Endothelial cell of umbilical vein (primary cell): ENCODE measurements at regions not wholly inside any gene's neighbourhood (a gene's known extent, or its start where the extent isn't known, plus 50 kb on each side); places are given as distances from the start of the nearest gene placed in this dataset.

Experiments used
- BruUV-seq: library from RNA; stranded (reverse); fragments of 400-500 nt; replicated peaks from 2 replicates; lab custom pipeline; 2021; lab: Mats Ljungman, UMichigan
- CTCF ChIA-PET: fragments of 300-600, 350-600 bp; sonication (Branson Sonifier 250); formaldehyde crosslinking; loops from one replicate; lab custom pipeline; 2021; ENCODE audit warnings: antibody characterized with exemption, inconsistent platforms; lab: Charles Lee
- POLR2A ChIA-PET: fragments of 300-600, 350-600 bp; sonication (Branson Sonifier 250); formaldehyde crosslinking; loops from one replicate; lab custom pipeline; 2021; ENCODE audit warnings: antibody characterized with exemption, inconsistent platforms; lab: Charles Lee
- DNase-seq: peaks from one replicate; pipeline ENCODE4 v3.0.0-alpha.2; 2011; ENCODE audit warnings: low read depth, low spot score
- FAIRE-seq: peaks from 2 replicates; lab custom pipeline; 2011; peaks lifted over from hg19 to GRCh38; lab: Jason Lieb, UNC
- H2AFZ ChIP-seq: 2 replicates; pipeline ENCODE4 v1.6.0; 2012; ENCODE audit warnings: low read depth, low read length, control low read depth, inconsistent platforms
- H3K27ac ChIP-seq: 2 replicates; pipeline ENCODE4 v1.5.1; 2011; ENCODE audit warnings: low read depth, mild to moderate bottlenecking, control low read depth, low read length, moderate library complexity; ENCODE audit not compliant: insufficient read depth
- H3K27me3 ChIP-seq, 2 experiments: 2 replicates each; pipeline versions ENCODE4 v1.6.0 to v1.6.1; 2011; ENCODE audit warnings: low read length in 2 of 2, mixed read lengths in 1 of 2; ENCODE audit not compliant: control insufficient read depth in 2 of 2, insufficient read depth in 2 of 2
- H3K36me3 ChIP-seq, 2 experiments: 2 replicates in 1 of 2; 3 replicates in 1 of 2; pipeline ENCODE4 v1.5.1; 2011; ENCODE audit warnings: low read length in 2 of 2, mild to moderate bottlenecking in 1 of 2, moderate library complexity in 1 of 2; ENCODE audit not compliant: control insufficient read depth in 2 of 2, insufficient read depth in 2 of 2; ENCODE audit errors: extremely low read depth in 1 of 2
- H3K4me1 ChIP-seq: 3 replicates; pipeline ENCODE4 v1.5.1; 2011; ENCODE audit warnings: mild to moderate bottlenecking, low read length; ENCODE audit not compliant: control insufficient read depth, insufficient read depth; ENCODE audit errors: extremely low read depth
- H3K4me2 ChIP-seq: 2 replicates; pipeline ENCODE4 v1.6.1; 2011; ENCODE audit warnings: low read length, control low read depth, mixed read lengths; ENCODE audit not compliant: insufficient read depth
- H3K4me3 ChIP-seq, 3 experiments: fragments of 200-600 bp in 1 of 3; sonication (generic), shearing (Covaris generic) in 1 of 3; replicated peaks in 1 of 3; 2 replicates each; pipeline ENCODE4 v1.5.1; 2011 to 2016; ENCODE audit warnings: control low read depth in 3 of 3, low read length in 3 of 3, mild to moderate bottlenecking in 2 of 3, inconsistent platforms in 1 of 3, low read depth in 1 of 3, moderate library complexity in 1 of 3; ENCODE audit not compliant: insufficient read depth in 1 of 3
- H3K79me2 ChIP-seq: 2 replicates; pipeline ENCODE4 v1.6.0; 2012; ENCODE audit warnings: low read length, inconsistent platforms; ENCODE audit not compliant: control insufficient read depth, insufficient read depth
- H3K9ac ChIP-seq: replicated peaks from 2 replicates; pipeline ENCODE3; 2011; ENCODE audit warnings: low read length, control low read depth; ENCODE audit not compliant: insufficient read depth; ENCODE audit errors: extremely low read depth
- H3K9me1 ChIP-seq: replicated peaks from 3 replicates; pipeline ENCODE4 v1.6.0; 2011; ENCODE audit warnings: mild to moderate bottlenecking, low read length; ENCODE audit not compliant: control insufficient read depth, insufficient read depth; ENCODE audit errors: extremely low read depth
- H3K9me3 ChIP-seq: replicated peaks from 2 replicates; pipeline ENCODE4 v1.5.1; 2012; ENCODE audit warnings: low read length, inconsistent platforms; ENCODE audit not compliant: control insufficient read depth, insufficient read depth
- H4K20me1 ChIP-seq: replicated peaks from 2 replicates; pipeline ENCODE3; 2011; ENCODE audit warnings: mild to moderate bottlenecking, low read length; ENCODE audit not compliant: control insufficient read depth, insufficient read depth; ENCODE audit errors: extremely low read depth
- EZH2 ChIP-seq: IDR thresholded peaks from 2 replicates; pipeline ENCODE4 v1.6.1; 2012; ENCODE audit warnings: borderline replicate concordance, low read depth, mild to moderate bottlenecking, moderate library complexity, low read length, inconsistent platforms; ENCODE audit not compliant: severe bottlenecking
- FOS ChIP-seq: IDR thresholded peaks from 2 replicates; pipeline ENCODE4 v1.6.1; 2011; ENCODE audit warnings: mild to moderate bottlenecking, low read length, moderate library complexity, borderline replicate concordance; ENCODE audit not compliant: insufficient read depth
- GATA2 ChIP-seq: IDR thresholded peaks from 2 replicates; pipeline ENCODE4 v1.7.0; 2011; ENCODE audit warnings: low read depth, mild to moderate bottlenecking, moderate library complexity, mixed read lengths, low read length; ENCODE audit not compliant: insufficient read length, insufficient read depth
- JUN ChIP-seq: IDR thresholded peaks from 2 replicates; pipeline ENCODE4 v1.6.1; 2011; ENCODE audit warnings: borderline replicate concordance, low read depth; ENCODE audit not compliant: insufficient read length, insufficient read depth
- MYC ChIP-seq: IDR thresholded peaks from one replicate; pipeline ENCODE4 v1.6.1; 2011; ENCODE audit warnings: mild to moderate bottlenecking, low read depth, low read length
- POLR2A ChIP-seq: IDR thresholded peaks from 2 replicates; pipeline ENCODE4 v1.6.1; 2012; ENCODE audit warnings: low read depth, mild to moderate bottlenecking, control low read depth, low read length
- POLR2AphosphoS5 ChIP-seq: IDR thresholded peaks from 2 replicates; pipeline ENCODE4 v1.6.1; 2012; ENCODE audit warnings: low read depth, mild to moderate bottlenecking, control low read depth, low read length, moderate library complexity; ENCODE audit not compliant: insufficient read depth
- dilution Hi-C: fragments of 300-500 bp; cut with MboI; formaldehyde crosslinking; loops from one replicate; pipeline ENCODE4 v1.15.0; 2019; ENCODE audit warnings: low sequenced_read_pairs; ENCODE audit not compliant: extremely low pct_ligation_motif_present
- intact Hi-C: fragments of 100-400 bp; cut with micrococcal nuclease; formaldehyde crosslinking; loops from one replicate; pipeline ENCODE4 v1.10.0; 2022
- TF ChIP-seq, protein P1 (sequence below): IDR thresholded peaks from 2 replicates; pipeline ENCODE4 v1.6.1; 2011; ENCODE audit not compliant: insufficient read depth, insufficient read length
- TF ChIP-seq, protein P2 (sequence below), 2 donors: IDR thresholded peaks; 1 replicate in 1 of 2; 2 replicates in 1 of 2; pipeline ENCODE4 v1.5.1; 2011; ENCODE audit warnings: low read length in 2 of 2, mild to moderate bottlenecking in 2 of 2, moderate library complexity in 2 of 2, control low read depth in 1 of 2, inconsistent platforms in 1 of 2, low read depth in 1 of 2; ENCODE audit not compliant: insufficient read depth in 1 of 2; ENCODE audit errors: extremely low read depth in 1 of 2

DNA sequence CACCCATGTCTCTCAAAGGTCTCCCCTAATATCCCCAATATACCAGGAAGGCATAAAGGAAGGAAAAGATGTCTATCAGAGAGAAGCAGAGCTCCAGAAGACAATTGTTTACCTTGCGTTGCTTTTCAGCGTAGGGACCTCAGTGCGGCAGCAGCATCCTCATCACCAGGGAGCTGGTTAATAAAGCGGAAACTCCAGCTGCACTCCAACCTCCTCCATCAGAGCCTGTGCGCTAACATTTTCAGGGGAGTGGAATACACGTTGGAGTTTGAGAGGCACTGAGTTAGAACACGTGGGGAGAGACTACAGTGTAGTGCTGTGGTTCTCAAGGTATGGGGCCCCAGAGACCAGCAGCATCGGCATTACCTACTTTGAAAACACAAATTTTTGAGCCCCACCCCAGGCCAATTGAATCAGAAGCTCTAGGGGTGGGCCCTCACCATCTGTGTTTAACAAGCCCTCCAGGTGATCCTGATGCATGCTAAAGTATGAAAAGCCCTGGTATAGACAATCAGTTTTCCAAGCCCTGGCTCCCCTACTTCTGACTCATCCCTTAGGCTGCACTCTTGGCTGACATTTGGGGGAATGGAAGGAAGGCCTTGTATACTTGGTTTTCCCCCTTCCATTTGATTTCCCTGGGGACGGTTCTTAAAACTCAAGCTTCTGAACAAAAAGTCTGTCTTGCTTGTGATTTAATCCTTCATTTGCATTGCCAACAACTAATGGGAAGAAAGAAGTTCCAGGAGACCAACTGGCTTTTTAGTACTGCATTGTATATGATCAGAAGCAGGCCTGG lies 419.0 kb upstream of the CCDC196 start:
- BruUV-seq = no TSS peak
- POLR2A ChIA-PET = no interaction called here
- no peaks in the 10 kb centered on the region for H3K4me1 ChIP-seq

DNA sequence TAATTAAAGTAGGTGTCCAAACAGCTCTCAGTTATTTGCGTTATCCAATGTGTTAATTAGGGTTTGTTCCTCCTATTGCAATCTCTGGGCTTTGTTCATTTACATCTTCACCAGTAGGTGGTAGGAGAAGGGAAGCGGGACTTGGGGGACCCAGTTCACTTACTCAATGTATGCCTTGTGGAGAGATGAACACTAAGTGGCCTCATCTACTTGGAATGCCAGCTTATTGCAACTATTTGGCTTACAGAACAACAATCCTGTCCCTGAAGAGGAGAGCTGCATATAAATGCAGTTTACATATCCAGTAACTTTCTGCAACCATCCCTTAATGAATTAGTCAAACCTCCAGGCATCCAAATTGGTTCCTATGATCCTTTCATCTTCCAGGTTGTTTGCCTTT lies 417.1 kb upstream of the CCDC196 start:
- dilution Hi-C loops = no loop called here
- Histone ChIP-seq H3K9me3 (no peaks in the 10 kb centered on the region), H3K27me3 (peaks cover 3 to 6% of the 10 kb centered on the region in 2 experiments), H2AFZ (no peak overlapping the region), H3K36me3 (no peaks in the 10 kb centered on the region), H4K20me1 (no peaks in the 10 kb centered on the region), H3K9ac (no peak overlapping the region), H3K4me3 (no peak overlapping the region), H3K4me1 (no peaks in the 10 kb centered on the region), H3K4me2 (no peak overlapping the region), H3K27ac (no peak overlapping the region), H3K9me1 (no peaks in the 10 kb centered on the region), H3K79me2 (no peaks in the 10 kb centered on the region)
- BruUV-seq = no TSS peak
- CTCF ChIA-PET = interaction anchor here (1.6 kb wide), 1 partner anchor 905 kb away, joined by 7 read pairs; no protein-coding TSS in a partner anchor
- POLR2A ChIA-PET = no interaction called here
- TF ChIP-seq EZH2 (no peak), POLR2A (no peak), FOS (no peak), MYC (no peak), GATA2 (no peak), JUN (no peak), POLR2AphosphoS5 (no peak)
- TF ChIP-seq, protein P1, sequence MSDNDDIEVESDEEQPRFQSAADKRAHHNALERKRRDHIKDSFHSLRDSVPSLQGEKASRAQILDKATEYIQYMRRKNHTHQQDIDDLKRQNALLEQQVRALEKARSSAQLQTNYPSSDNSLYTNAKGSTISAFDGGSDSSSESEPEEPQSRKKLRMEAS = no peak
- TF ChIP-seq, protein P2, sequence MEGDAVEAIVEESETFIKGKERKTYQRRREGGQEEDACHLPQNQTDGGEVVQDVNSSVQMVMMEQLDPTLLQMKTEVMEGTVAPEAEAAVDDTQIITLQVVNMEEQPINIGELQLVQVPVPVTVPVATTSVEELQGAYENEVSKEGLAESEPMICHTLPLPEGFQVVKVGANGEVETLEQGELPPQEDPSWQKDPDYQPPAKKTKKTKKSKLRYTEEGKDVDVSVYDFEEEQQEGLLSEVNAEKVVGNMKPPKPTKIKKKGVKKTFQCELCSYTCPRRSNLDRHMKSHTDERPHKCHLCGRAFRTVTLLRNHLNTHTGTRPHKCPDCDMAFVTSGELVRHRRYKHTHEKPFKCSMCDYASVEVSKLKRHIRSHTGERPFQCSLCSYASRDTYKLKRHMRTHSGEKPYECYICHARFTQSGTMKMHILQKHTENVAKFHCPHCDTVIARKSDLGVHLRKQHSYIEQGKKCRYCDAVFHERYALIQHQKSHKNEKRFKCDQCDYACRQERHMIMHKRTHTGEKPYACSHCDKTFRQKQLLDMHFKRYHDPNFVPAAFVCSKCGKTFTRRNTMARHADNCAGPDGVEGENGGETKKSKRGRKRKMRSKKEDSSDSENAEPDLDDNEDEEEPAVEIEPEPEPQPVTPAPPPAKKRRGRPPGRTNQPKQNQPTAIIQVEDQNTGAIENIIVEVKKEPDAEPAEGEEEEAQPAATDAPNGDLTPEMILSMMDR (IDR thresholded peaks at IDR 0.05; ENCODE audit: extremely low read depth in 1 of 2, insufficient read depth in 1 of 2, low read depth in 1 of 2, low read length in 2 of 2) = no peak
- FAIRE-seq (no peak), DNase-seq (no peak)
- intact Hi-C loops = no loop called here

More for the DNA sequence above, 419.0 kb upstream of the CCDC196 start:
- no peaks in the 10 kb centered on the region for H3K36me3 ChIP-seq
- H3K27me3 ChIP-seq = peaks cover under 1 to 5% of the 10 kb centered on the region in 2 experiments
- no peak for FAIRE-seq
- no peaks in the 10 kb centered on the region for H3K9me3 ChIP-seq
- no peak overlapping the region for H3K9ac ChIP-seq
- H3K79me2 ChIP-seq = no peaks in the 10 kb centered on the region
- H3K4me3 ChIP-seq = no peak overlapping the region
- intact Hi-C loops (no loop called here), dilution Hi-C loops (no loop called here)
- no peaks in the 10 kb centered on the region for H4K20me1 ChIP-seq
- H3K4me2 ChIP-seq = no peak overlapping the region
- no peak for TF ChIP-seq JUN
- no peaks in the 10 kb centered on the region for H3K9me1 ChIP-seq
- H2AFZ ChIP-seq = no peak overlapping the region
- CTCF ChIA-PET = no interaction called here
- no peak for DNase-seq
- H3K27ac ChIP-seq = no peak overlapping the region
